LNCaP clone FGC (cell line): ENCODE measurements at regions not wholly inside any gene's neighbourhood (a gene's known extent, or its start where the extent isn't known, plus 50 kb on each side); places are given as distances from the start of the nearest gene placed in this dataset.

Source experiments
- DNase-seq: peaks from one replicate; pipeline ENCODE4 v3.0.0-alpha.2; 2011; ENCODE audit warnings: low read depth
- H3K4me3 ChIP-seq: 2 replicates; pipeline ENCODE4 v1.5.1; 2011; ENCODE audit warnings: mild to moderate bottlenecking, low read depth, low read length, control low read depth
- CTCF ChIP-seq: IDR thresholded peaks from 2 replicates; pipeline ENCODE4 v1.5.1; 2012; ENCODE audit warnings: mild to moderate bottlenecking; ENCODE audit not compliant: control insufficient read depth, insufficient read depth; ENCODE audit errors: extremely low read depth

GRCh38 chr5:9691261-9691660 lies 61.1 kb upstream of the TAS2R1 start:
- no peak for TF ChIP-seq CTCF
- DNase-seq: no peak

GRCh38 chr5:9690751-9691150 lies 60.6 kb upstream of the TAS2R1 start:
- H3K4me3 ChIP-seq: no peak overlapping the region
- no peak for TF ChIP-seq CTCF
- DNase-seq: no peak

More at GRCh38 chr5:9691261-9691660, 61.1 kb upstream of the TAS2R1 start:
- H3K4me3 ChIP-seq: no peak overlapping the region

GRCh38 chr5:9686216-9686615 lies 56.1 kb upstream of the TAS2R1 start:
- H3K4me3 ChIP-seq: no peak overlapping the region
- DNase-seq: no peak
- no peak for TF ChIP-seq CTCF

GRCh38 chr5:9681706-9682105 lies 51.6 kb upstream of the TAS2R1 start:
- peak; percentile 17 for DNase-seq
- no peak overlapping the region for H3K4me3 ChIP-seq
- no peak for TF ChIP-seq CTCF
